HepG2 (cell line): ENCODE measurements at regions not wholly inside any gene's neighbourhood (a gene's known extent, or its start where the extent isn't known, plus 50 kb on each side); places are given as distances from the start of the nearest gene placed in this dataset.

ENCODE experiments used
- ATAC-seq: fragments of 200-7000 bp; cut with Tn5 transposase; 3 replicates; pipeline ENCODE4 v1.9.1; 2020; ENCODE audit warnings: mild to moderate bottlenecking, moderate library complexity
- BruUV-seq: library from RNA; stranded (reverse); fragments of 400-500 nt; replicated peaks from 2 replicates; lab custom pipeline; 2021; lab: Mats Ljungman, UMichigan
- CTCF ChIA-PET: fragments of 300-600 bp; formaldehyde crosslinking; extraction: SDS; loops from one replicate; lab custom pipeline; 2021; ENCODE audit warnings: low total read pairs, inconsistent platforms, low intra/inter-chr PET ratio; lab: Yijun Ruan, JAX
- POLR2A ChIA-PET: fragments of 350-600 bp; sonication (Branson Sonifier 250); formaldehyde crosslinking; loops from one replicate; lab custom pipeline; 2020; ENCODE audit warnings: antibody characterized with exemption, inconsistent platforms; lab: Yijun Ruan, JAX
- DNase-seq: peaks from one replicate; pipeline ENCODE4 v3.0.0-alpha.2; 2015; ENCODE audit warnings: low spot score
- FAIRE-seq: peaks from 3 replicates; lab custom pipeline; 2011; peaks lifted over from hg19 to GRCh38; lab: Jason Lieb, UNC
- H2AFZ ChIP-seq: one replicate; pipeline ENCODE4 v1.6.1; 2011; ENCODE audit warnings: low read length, inconsistent platforms
- H3K27ac ChIP-seq: fragments of 300-600 bp; 3 replicates; pipeline ENCODE4 v1.8.0; 2011; ENCODE audit warnings: mixed run types, mild to moderate bottlenecking, mixed read lengths, low read length, inconsistent platforms; ENCODE audit not compliant: insufficient read depth; ENCODE audit errors: extremely low read length
- H3K27me3 ChIP-seq, 2 experiments: fragments of 200-600 bp in 1 of 2; 2 replicates in 1 of 2; 3 replicates in 1 of 2; pipeline versions ENCODE4 v1.6.0 to v1.8.0; 2011; ENCODE audit warnings: low read length in 2 of 2, mild to moderate bottlenecking in 2 of 2, moderate library complexity in 2 of 2, inconsistent platforms in 1 of 2; ENCODE audit not compliant: insufficient read depth in 2 of 2, control insufficient read depth in 1 of 2
- H3K36me3 ChIP-seq, 2 experiments: fragments of 200-600 bp in 1 of 2; replicated peaks in 1 of 2; 2 replicates in 1 of 2; 3 replicates in 1 of 2; pipeline versions ENCODE4 v1.5.1 to v1.8.0; 2011; ENCODE audit warnings: low read length in 2 of 2, inconsistent platforms in 1 of 2; ENCODE audit not compliant: insufficient read depth in 2 of 2, control insufficient read depth in 1 of 2
- H3K4me1 ChIP-seq: 2 replicates; pipeline ENCODE4 v1.5.1; 2012; ENCODE audit warnings: low read length, inconsistent platforms; ENCODE audit not compliant: insufficient read depth
- H3K4me2 ChIP-seq: 2 replicates; pipeline ENCODE4 v1.6.0; 2011; ENCODE audit warnings: low read depth, low read length, inconsistent platforms
- H3K4me3 ChIP-seq, 3 experiments: fragments of 200-600 bp in 1 of 3; sonication (generic), shearing (Covaris generic) in 1 of 3; replicated peaks in 1 of 3; 2 replicates each; pipeline ENCODE4 v1.5.1; 2011 to 2016; ENCODE audit warnings: low read length in 3 of 3, inconsistent platforms in 2 of 3, low read depth in 2 of 3, mild to moderate bottlenecking in 2 of 3, control low read depth in 1 of 3, mixed read lengths in 1 of 3; ENCODE audit not compliant: insufficient read depth in 1 of 3
- H3K79me2 ChIP-seq: one replicate; pipeline ENCODE4 v1.6.1; 2011; ENCODE audit warnings: low read length, inconsistent platforms; ENCODE audit not compliant: insufficient read depth
- H3K9ac ChIP-seq: 2 replicates; pipeline ENCODE4 v1.6.0; 2011; ENCODE audit warnings: mild to moderate bottlenecking, low read depth, low read length, inconsistent platforms; ENCODE audit not compliant: insufficient read depth
- H3K9me3 ChIP-seq: 2 replicates; pipeline ENCODE4 v1.5.1; 2012; ENCODE audit warnings: mild to moderate bottlenecking, low read length
- H4K20me1 ChIP-seq: 2 replicates; pipeline ENCODE4 v1.6.0; 2011; ENCODE audit warnings: inconsistent platforms, mild to moderate bottlenecking, low read length, moderate library complexity; ENCODE audit not compliant: insufficient read depth
- ELF4 ChIP-seq: sonication (generic); formaldehyde crosslinking; IDR thresholded peaks from 2 replicates; pipeline ENCODE4 v1.5.0; 2020; ENCODE audit warnings: missing genetic modification reagents, mild to moderate bottlenecking, moderate library complexity, borderline replicate concordance
- MTF2 ChIP-seq: sonication (generic); formaldehyde crosslinking; IDR thresholded peaks from 2 replicates; pipeline ENCODE4 v1.5.0; 2020; ENCODE audit warnings: missing genetic modification reagents, borderline replicate concordance
- NR2F1 ChIP-seq, 2 experiments: fragments of 450-650 bp in 1 of 2; formaldehyde crosslinking in 1 of 2; IDR thresholded peaks; 2 replicates each; pipeline versions ENCODE4 v1.5.0 to v1.6.1; 2016 to 2020; ENCODE audit warnings: mild to moderate bottlenecking in 1 of 2, missing compliant biosample characterization in 1 of 2, missing genetic modification reagents in 1 of 2, moderate library complexity in 1 of 2
- PCBP1 ChIP-seq: fragments of 200-400 bp; formaldehyde crosslinking; IDR thresholded peaks from 2 replicates; pipeline ENCODE4 v1.6.1; 2017; ENCODE audit warnings: mild to moderate bottlenecking, low read depth, low read length, borderline replicate concordance
- SMC3 ChIP-seq: IDR thresholded peaks from 2 replicates; pipeline ENCODE4 v1.6.1; 2011; ENCODE audit warnings: low read length, improper control_type of control experiment
- ZSCAN22 ChIP-seq: sonication (generic); formaldehyde crosslinking; IDR thresholded peaks from 2 replicates; pipeline ENCODE4 v1.4.0; 2020; ENCODE audit warnings: mild to moderate bottlenecking, missing genetic modification reagents
- WGBS: methylation state at CpG from one replicate; pipeline ENCODE4 v1.1.6; 2017; ENCODE audit warnings: low lambda C conversion rate; 5-methylcytosine and 5-hydroxymethylcytosine counted together
- in situ Hi-C: cut with HindIII; loops from 2 replicates; pipeline ENCODE4 v1.10.0; 2017; ENCODE audit warnings: low pct_unique_long_range_greater_than_20kb; ENCODE audit not compliant: extremely low pct_ligation_motif_present
- intact Hi-C: fragments of 100-400 bp; cut with micrococcal nuclease; formaldehyde crosslinking; loops from one replicate; pipeline ENCODE4 v1.10.0; 2022; ENCODE audit not compliant: unreplicated experiment
- TF ChIP-seq, protein P1 (sequence below): sonication (generic); formaldehyde crosslinking; IDR thresholded peaks from 2 replicates; pipeline ENCODE4 v1.8.0; 2022; ENCODE audit warnings: mild to moderate bottlenecking, missing genetic modification reagents, moderate library complexity
- TF ChIP-seq, protein P2 (sequence below): sonication (generic); formaldehyde crosslinking; IDR thresholded peaks from 2 replicates; pipeline ENCODE4 v1.4.0; 2020; ENCODE audit warnings: mild to moderate bottlenecking, low read depth, missing genetic modification reagents
- TF ChIP-seq, protein P3 (sequence below): sonication (generic); formaldehyde crosslinking; IDR thresholded peaks from 2 replicates; pipeline ENCODE4 v1.4.0; 2020; ENCODE audit warnings: missing genetic modification reagents
- TF ChIP-seq, protein P4 (sequence below): sonication (generic); formaldehyde crosslinking; IDR thresholded peaks from 2 replicates; pipeline ENCODE4 v1.5.0; 2020; ENCODE audit warnings: missing genetic modification reagents, mild to moderate bottlenecking, borderline replicate concordance

DNA sequence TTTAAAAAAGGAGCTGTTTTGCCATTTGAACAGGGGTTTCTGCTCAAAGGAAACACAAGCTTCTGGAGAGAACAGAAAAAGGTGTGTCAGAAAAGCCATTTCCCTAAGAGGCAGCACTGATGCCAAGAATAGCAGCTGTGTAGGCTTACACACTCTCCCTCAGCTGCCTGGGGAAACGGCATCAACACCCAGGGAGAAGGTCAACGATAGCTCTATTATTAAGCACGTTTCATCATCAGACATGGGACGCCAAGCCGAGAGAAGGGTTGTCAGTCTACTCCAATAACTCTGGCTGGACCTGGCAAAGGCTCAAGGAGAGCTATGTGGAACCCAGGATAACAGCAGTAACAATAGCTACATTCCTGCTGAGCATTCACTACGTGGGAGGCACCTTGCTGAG is 314.2 kb downstream of the CDK5RAP2 start:
- WGBS: 5% methylated on average over 4 of the region's 6 CpGs

DNA sequence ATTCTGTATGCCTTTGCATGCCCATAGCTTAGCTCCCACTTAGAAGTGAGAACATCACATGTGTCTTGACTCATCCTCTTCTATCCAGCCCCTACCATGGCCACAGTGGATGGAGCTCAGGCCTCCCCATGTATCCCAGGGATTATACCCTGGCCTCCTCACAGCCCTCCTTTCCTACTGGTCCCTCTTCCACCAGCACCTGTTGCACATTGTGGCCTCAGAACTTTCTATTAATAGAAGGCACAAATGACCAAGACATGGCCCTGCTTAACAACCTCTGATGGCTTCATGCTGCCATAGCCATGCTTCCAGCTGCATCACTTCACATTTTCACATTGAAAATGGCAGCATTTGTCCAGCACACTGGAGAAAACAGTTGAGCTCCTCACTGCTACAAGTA is 315.4 kb downstream of the CDK5RAP2 start:
- in situ Hi-C loops (no loop called here), intact Hi-C loops (no loop called here)
- DNase-seq (no peak), FAIRE-seq (no peak), ATAC-seq (no peak)
- no peaks in the 10 kb centered on the region for H3K36me3 ChIP-seq
- H3K9ac ChIP-seq: no peak overlapping the region
- no peak overlapping the region for H3K27ac ChIP-seq
- H3K27me3 ChIP-seq: no peaks in the 10 kb centered on the region
- TF ChIP-seq NR2F1 (CRISPR knock-in tag; IDR thresholded peaks at IDR 0.05) (no peak), PCBP1 (no peak), MTF2 (CRISPR knock-in tag) (no peak), ZSCAN22 (CRISPR knock-in tag) (no peak), ELF4 (no peak), SMC3 (no peak)
- TF ChIP-seq, protein P1, sequence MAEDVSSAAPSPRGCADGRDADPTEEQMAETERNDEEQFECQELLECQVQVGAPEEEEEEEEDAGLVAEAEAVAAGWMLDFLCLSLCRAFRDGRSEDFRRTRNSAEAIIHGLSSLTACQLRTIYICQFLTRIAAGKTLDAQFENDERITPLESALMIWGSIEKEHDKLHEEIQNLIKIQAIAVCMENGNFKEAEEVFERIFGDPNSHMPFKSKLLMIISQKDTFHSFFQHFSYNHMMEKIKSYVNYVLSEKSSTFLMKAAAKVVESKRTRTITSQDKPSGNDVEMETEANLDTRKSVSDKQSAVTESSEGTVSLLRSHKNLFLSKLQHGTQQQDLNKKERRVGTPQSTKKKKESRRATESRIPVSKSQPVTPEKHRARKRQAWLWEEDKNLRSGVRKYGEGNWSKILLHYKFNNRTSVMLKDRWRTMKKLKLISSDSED: no peak
- TF ChIP-seq, protein P2, sequence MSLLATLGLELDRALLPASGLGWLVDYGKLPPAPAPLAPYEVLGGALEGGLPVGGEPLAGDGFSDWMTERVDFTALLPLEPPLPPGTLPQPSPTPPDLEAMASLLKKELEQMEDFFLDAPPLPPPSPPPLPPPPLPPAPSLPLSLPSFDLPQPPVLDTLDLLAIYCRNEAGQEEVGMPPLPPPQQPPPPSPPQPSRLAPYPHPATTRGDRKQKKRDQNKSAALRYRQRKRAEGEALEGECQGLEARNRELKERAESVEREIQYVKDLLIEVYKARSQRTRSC (CRISPR knock-in tag): no peak
- 0 out of 2 replicates have a peak, but pooled peaks cover 8% of the 10 kb centered on the region for H3K4me1 ChIP-seq
- BruUV-seq: no TSS peak
- no peak overlapping the region for H3K4me2 ChIP-seq
- H2AFZ ChIP-seq: no peak overlapping the region
- H4K20me1 ChIP-seq: no peaks in the 10 kb centered on the region
- ChIA-PET POLR2A (no interaction called here), CTCF (no interaction called here)
- no peak overlapping the region for H3K4me3 ChIP-seq
- no peaks in the 10 kb centered on the region for H3K79me2 ChIP-seq
- H3K9me3 ChIP-seq: no peaks in the 10 kb centered on the region

More for the DNA sequence above, 314.2 kb downstream of the CDK5RAP2 start:
- intact Hi-C loops: no loop called here
- Histone ChIP-seq H3K79me2 (no peaks in the 10 kb centered on the region), H3K4me3 (no peak overlapping the region), H3K36me3 (no peaks in the 10 kb centered on the region), H2AFZ (no peak overlapping the region), H4K20me1 (no peaks in the 10 kb centered on the region), H3K9me3 (no peaks in the 10 kb centered on the region), H3K4me2 (no peak overlapping the region), H3K4me1 (0 out of 2 replicates have a peak, but pooled peaks cover 8% of the 10 kb centered on the region), H3K27ac (no peak overlapping the region), H3K27me3 (no peaks in the 10 kb centered on the region), H3K9ac (no peak overlapping the region)
- BruUV-seq: no TSS peak
- ChIA-PET CTCF (no interaction called here), POLR2A (no interaction called here)
- DNase-seq: no peak
- ATAC-seq: no peak
- FAIRE-seq: no peak
- TF ChIP-seq, protein P3, sequence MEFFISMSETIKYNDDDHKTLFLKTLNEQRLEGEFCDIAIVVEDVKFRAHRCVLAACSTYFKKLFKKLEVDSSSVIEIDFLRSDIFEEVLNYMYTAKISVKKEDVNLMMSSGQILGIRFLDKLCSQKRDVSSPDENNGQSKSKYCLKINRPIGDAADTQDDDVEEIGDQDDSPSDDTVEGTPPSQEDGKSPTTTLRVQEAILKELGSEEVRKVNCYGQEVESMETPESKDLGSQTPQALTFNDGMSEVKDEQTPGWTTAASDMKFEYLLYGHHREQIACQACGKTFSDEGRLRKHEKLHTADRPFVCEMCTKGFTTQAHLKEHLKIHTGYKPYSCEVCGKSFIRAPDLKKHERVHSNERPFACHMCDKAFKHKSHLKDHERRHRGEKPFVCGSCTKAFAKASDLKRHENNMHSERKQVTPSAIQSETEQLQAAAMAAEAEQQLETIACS (CRISPR knock-in tag): no peak
- TF ChIP-seq, protein P4, sequence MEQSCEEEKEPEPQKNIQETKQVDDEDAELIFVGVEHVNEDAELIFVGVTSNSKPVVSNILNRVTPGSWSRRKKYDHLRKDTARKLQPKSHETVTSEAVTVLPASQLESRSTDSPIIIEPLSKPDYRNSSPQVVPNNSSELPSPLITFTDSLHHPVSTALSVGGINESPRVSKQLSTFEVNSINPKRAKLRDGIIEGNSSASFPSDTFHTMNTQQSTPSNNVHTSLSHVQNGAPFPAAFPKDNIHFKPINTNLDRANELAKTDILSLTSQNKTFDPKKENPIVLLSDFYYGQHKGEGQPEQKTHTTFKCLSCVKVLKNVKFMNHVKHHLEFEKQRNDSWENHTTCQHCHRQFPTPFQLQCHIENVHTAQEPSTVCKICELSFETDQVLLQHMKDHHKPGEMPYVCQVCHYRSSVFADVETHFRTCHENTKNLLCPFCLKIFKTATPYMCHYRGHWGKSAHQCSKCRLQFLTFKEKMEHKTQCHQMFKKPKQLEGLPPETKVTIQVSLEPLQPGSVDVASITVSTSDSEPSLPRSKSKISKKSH (CRISPR knock-in tag): no peak
- in situ Hi-C loops: no loop called here
